T47D (cell line): ENCODE measurements at regions not wholly inside any gene's neighbourhood (a gene's known extent, or its start where the extent isn't known, plus 50 kb on each side); places are given as distances from the start of the nearest gene placed in this dataset.

Source experiments
- DNase-seq, 2 experiments: peaks; one replicate each; pipeline versions ENCODE4 v3.0.0 to v3.0.0-alpha.2; 2011 to 2012; ENCODE audit warnings: low read depth in 1 of 2, low spot score in 1 of 2
- JUND ChIP-seq: IDR thresholded peaks from 2 replicates; pipeline ENCODE4 v1.6.1; 2012; ENCODE audit warnings: low read depth
- in situ Hi-C: cut with HindIII; loops from 2 replicates; pipeline ENCODE4 v1.10.0; 2016; ENCODE audit warnings: low sequenced_read_pairs, low pct_unique_long_range_greater_than_20kb

DNA sequence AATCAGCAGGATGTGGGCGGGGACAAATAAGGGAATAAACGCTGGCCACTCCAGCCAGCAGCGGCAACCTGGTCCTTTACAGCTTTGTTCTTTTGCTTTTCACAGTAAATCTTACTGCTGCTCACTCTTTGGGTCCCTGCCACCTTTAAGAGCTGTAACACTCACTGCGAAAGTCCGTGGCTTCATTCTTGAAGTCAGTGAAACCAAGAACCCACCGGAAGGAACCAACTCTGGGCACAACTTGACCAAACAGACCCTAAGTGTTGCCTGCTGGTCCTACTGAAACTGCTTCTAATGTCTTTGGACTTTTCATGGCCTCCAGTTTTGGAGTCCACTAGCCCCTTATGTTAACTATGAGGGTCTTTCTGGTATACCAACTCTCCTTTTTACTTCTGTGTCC lies 566.2 kb upstream of the IGFBP7 start:
- DNase-seq = no peak
- in situ Hi-C loops = no loop called here
- TF ChIP-seq JUND = no peak

DNA sequence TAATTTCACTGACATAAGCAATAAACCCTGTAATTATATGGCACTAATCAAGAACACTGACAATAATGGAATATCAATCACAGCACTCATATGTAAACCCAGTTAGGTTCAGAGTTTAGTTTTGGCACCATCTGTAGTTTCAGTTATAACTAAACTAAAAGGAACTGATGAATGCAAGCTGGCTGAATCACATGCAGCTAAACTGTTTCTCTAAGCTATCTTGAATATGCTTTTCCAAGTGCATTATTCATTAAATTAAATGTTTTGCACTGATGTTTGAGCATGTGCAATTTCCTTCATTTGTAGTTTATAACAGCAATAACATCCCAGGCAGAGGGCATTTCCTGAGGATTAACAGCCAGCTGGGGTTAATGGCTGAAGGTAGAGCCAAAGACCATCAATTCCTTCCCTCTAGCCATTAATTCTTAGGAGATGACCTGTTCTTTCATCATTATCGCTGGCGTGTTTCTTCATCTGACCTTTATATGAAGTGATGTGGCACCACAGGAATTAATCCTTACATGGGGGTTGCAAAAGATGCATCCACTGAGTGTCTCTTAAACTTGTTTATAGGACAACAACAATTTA lies 562.8 kb upstream of the IGFBP7 start:
- no peak for TF ChIP-seq JUND
- no peak for DNase-seq
- in situ Hi-C loops = no loop called here

GRCh38 chr4:57668621-57669020 lies 558.4 kb upstream of the IGFBP7 start:
- DNase-seq = no peak
- in situ Hi-C loops = no loop called here
- no peak for TF ChIP-seq JUND

GRCh38 chr4:57665806-57666205 lies 555.6 kb upstream of the IGFBP7 start:
- DNase-seq = no peak
- in situ Hi-C loops = no loop called here
- no peak for TF ChIP-seq JUND

- in situ Hi-C loops = no loop called here
- no peak for TF ChIP-seq JUND
- no peak for DNase-seq
These were observed 551.4 kb upstream of the IGFBP7 start for GRCh38 chr4:57661517-57662090.

- in situ Hi-C loops = no loop called here
- TF ChIP-seq JUND = no peak
- no peak for DNase-seq
These were observed 548.5 kb upstream of the IGFBP7 start for GRCh38 chr4:57658673-57659072.

- TF ChIP-seq JUND = no peak
- in situ Hi-C loops = no loop called here
These were observed 548.0 kb upstream of the IGFBP7 start for GRCh38 chr4:57658188-57658587.

DNA sequence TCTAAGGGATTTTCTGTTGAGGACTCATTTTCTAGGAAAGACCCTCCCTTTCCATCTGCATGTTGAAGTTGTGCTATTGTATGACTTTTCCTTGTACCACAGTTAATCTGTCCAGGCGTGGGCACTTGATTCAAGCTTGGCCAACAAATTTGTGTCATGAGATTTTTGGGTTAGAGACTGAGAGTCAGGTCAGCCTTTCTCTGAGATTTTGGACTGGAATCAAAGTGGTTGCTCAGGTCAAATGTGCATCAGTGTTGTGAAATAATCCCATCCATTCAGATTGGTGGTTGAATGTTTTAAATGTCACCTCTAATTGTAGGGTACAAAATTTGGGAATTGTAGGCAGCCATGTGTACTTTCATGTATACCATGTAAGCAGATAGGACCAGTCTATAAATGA lies 545.2 kb upstream of the IGFBP7 start:
- no peak for DNase-seq
- TF ChIP-seq JUND = no peak
- in situ Hi-C loops = no loop called here

More at GRCh38 chr4:57658188-57658587, 548.0 kb upstream of the IGFBP7 start:
- DNase-seq = no peak

DNA sequence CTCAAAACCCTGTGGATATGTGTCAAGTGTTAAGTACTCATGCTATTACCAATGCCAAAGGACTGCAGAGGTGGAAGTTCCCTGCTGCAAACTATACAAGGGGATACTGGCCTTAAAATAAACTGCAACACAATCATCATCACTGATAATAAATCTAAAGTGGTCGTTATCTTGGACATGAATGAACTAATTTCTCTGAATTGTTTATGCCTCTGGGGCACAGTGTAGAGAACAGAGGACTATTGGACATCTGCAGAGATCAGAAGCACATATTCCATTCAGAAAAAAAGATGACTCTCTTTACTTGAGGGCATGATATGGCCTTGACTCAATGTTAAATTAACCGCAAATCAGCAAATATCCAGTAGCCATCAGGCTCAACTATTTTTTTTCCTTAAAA lies 542.6 kb upstream of the IGFBP7 start:
- in situ Hi-C loops = no loop called here
- no peak for TF ChIP-seq JUND
- DNase-seq = no peak

GRCh38 chr4:57640391-57641100 lies 530.4 kb upstream of the IGFBP7 start:
- DNase-seq = no peak
- in situ Hi-C loops = no loop called here
- no peak for TF ChIP-seq JUND

DNA sequence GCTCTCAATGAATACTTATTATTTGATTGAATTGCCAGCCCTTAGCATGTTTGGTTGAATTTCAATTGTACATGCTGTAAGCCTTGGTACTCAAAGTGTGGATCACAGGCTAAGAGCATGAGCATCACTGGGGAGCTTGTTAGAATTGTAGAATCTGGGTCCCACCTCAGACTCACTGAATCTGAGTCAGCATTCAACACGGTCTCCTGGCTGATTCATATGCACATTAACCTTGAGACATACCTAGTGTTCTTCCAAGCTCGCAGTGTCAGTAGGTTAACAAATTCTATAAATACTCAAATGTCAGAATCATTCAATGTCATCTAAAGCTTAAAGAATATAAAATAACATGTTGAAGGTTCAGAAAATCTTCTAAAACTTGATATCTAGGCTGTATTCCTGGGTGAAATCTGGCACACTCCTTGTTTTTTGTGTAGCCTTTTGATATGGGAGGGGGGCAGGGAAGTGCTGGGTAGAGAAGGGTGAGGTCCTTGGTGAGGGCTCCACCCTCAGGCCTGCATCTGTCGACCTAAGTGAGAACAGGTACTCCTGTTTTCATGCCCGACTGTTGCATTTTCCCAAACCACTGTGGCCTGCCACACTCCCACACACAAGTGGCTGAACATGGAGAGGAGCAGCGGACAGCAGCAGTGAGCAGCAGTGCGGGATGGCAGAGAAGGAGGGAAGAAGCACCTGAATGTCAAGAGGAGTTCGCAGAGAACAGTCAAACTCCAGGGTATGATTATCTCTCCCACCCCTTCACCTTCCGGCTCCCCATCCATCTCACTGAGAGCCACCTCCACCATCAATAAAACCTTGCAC lies 529.6 kb upstream of the IGFBP7 start:
- TF ChIP-seq JUND = no peak
- in situ Hi-C loops = no loop called here

GRCh38 chr4:57635910-57636309 lies 525.7 kb upstream of the IGFBP7 start:
- in situ Hi-C loops = no loop called here
- no peak for DNase-seq
- no peak for TF ChIP-seq JUND

More for the DNA sequence above, 529.6 kb upstream of the IGFBP7 start:
- DNase-seq = no peak
